Smooth muscle cell (in vitro differentiated cells): ENCODE measurements at regions not wholly inside any gene's neighbourhood (a gene's known extent, or its start where the extent isn't known, plus 50 kb on each side); places are given as distances from the start of the nearest gene placed in this dataset.

ENCODE experiments used
- DNase-seq: peaks from one replicate; lab custom pipeline; 2025; ENCODE audit not compliant: unreplicated experiment; lab: John Stamatoyannopoulos, UW
- H2AFZ ChIP-seq: fragments of 200-600 bp; sonication (generic); 2 replicates; pipeline ENCODE4 v1.6.0; 2016; ENCODE audit warnings: antibody characterized with exemption, low read depth, mild to moderate bottlenecking
- H3F3A ChIP-seq: fragments of 200-600 bp; sonication (generic); 2 replicates; pipeline ENCODE4 v1.6.0; 2017; ENCODE audit warnings: antibody characterized with exemption, low read depth
- H3K27ac ChIP-seq: fragments of 200-600 bp; sonication (generic); 2 replicates; pipeline ENCODE4 v1.5.1; 2016; ENCODE audit warnings: low read depth, mild to moderate bottlenecking
- H3K27me3 ChIP-seq: fragments of 200-600 bp; sonication (generic); 2 replicates; pipeline ENCODE4 v1.6.1; 2016; ENCODE audit warnings: low read depth, mild to moderate bottlenecking
- H3K36me3 ChIP-seq: fragments of 200-600 bp; sonication (generic); 2 replicates; pipeline ENCODE4 v1.5.1; 2016; ENCODE audit warnings: low read depth
- H3K4me1 ChIP-seq: fragments of 200-600 bp; sonication (generic); 2 replicates; pipeline ENCODE4 v1.5.1; 2016; ENCODE audit warnings: low read depth
- H3K4me2 ChIP-seq: fragments of 200-600 bp; sonication (generic); 2 replicates; pipeline ENCODE4 v1.6.0; 2016; ENCODE audit warnings: mild to moderate bottlenecking
- H3K4me3 ChIP-seq: fragments of 200-600 bp; sonication (generic); 2 replicates; pipeline ENCODE4 v1.5.1; 2016; ENCODE audit warnings: mild to moderate bottlenecking
- H3K79me2 ChIP-seq: fragments of 200-600 bp; sonication (generic); 2 replicates; pipeline ENCODE4 v1.6.0; 2016; ENCODE audit warnings: low read depth, mild to moderate bottlenecking
- H3K9ac ChIP-seq: fragments of 200-600 bp; sonication (generic); 2 replicates; pipeline ENCODE4 v1.6.0; 2016; ENCODE audit warnings: low read depth
- H3K9me3 ChIP-seq: fragments of 200-600 bp; sonication (generic); replicated peaks from 2 replicates; pipeline ENCODE4 v1.5.1; 2016; ENCODE audit warnings: low read depth
- H4K20me1 ChIP-seq: fragments of 200-600 bp; sonication (generic); 2 replicates; pipeline ENCODE4 v1.6.0; 2016; ENCODE audit warnings: low read depth
- CTCF ChIP-seq: fragments of 200-600 bp; sonication (generic); IDR thresholded peaks from 2 replicates; pipeline ENCODE4 v1.5.1; 2017; ENCODE audit warnings: borderline replicate concordance, mild to moderate bottlenecking, antibody characterized with exemption; ENCODE audit not compliant: insufficient read depth, poor library complexity, severe bottlenecking
- WGBS: methylation state at CpG from one replicate; pipeline ENCODE4 v1.1.7; 2016; ENCODE audit warnings: low lambda C conversion rate; 5-methylcytosine and 5-hydroxymethylcytosine counted together

GRCh38 chr22:22800716-22801115 is 86.9 kb upstream of the IGLL5 start:
- no peaks in the 10 kb centered on the region for H3K9me3 ChIP-seq
- 58% methylated on average over 3 of the region's 3 CpGs for WGBS

GRCh38 chr22:22802339-22802970 is 85.2 kb upstream of the IGLL5 start:
- H3K27me3 ChIP-seq: peaks cover 72% of the 10 kb centered on the region
- 73% methylated on average over 5 of the region's 5 CpGs for WGBS

More at GRCh38 chr22:22800716-22801115, 86.9 kb upstream of the IGLL5 start:
- H3K4me3 ChIP-seq: no peak overlapping the region
- no peak for DNase-seq
- no peaks in the 10 kb centered on the region for H3F3A ChIP-seq
- H3K9ac ChIP-seq: no peak overlapping the region
- no peaks in the 10 kb centered on the region for H4K20me1 ChIP-seq
- H3K27me3 ChIP-seq: peaks cover 59% of the 10 kb centered on the region
- H3K4me2 ChIP-seq: no peak overlapping the region
- no peaks in the 10 kb centered on the region for H3K4me1 ChIP-seq
- no peaks in the 10 kb centered on the region for H3K79me2 ChIP-seq
- no peak overlapping the region for H2AFZ ChIP-seq
- no peaks in the 10 kb centered on the region for H3K36me3 ChIP-seq
- no peak for TF ChIP-seq CTCF
- H3K27ac ChIP-seq: no peak overlapping the region

GRCh38 chr22:22803285-22803853 is 84.2 kb upstream of the IGLL5 start:
- Histone ChIP-seq H3K4me2 (no peak overlapping the region), H3K4me3 (no peak overlapping the region), H3K9me3 (no peaks in the 10 kb centered on the region), H3K4me1 (no peaks in the 10 kb centered on the region), H3F3A (no peaks in the 10 kb centered on the region), H4K20me1 (no peaks in the 10 kb centered on the region), H3K27me3 (peaks cover 74% of the 10 kb centered on the region), H3K36me3 (no peaks in the 10 kb centered on the region), H3K9ac (no peak overlapping the region), H2AFZ (no peak overlapping the region), H3K79me2 (no peaks in the 10 kb centered on the region), H3K27ac (no peak overlapping the region)
- no peak for DNase-seq
- no peak for TF ChIP-seq CTCF
- WGBS: 77% methylated on average over 3 of the region's 3 CpGs

More at GRCh38 chr22:22802339-22802970, 85.2 kb upstream of the IGLL5 start:
- Histone ChIP-seq H3K79me2 (no peaks in the 10 kb centered on the region), H3F3A (no peaks in the 10 kb centered on the region), H3K9ac (no peak overlapping the region), H3K4me2 (no peak overlapping the region), H3K27ac (no peak overlapping the region), H4K20me1 (no peaks in the 10 kb centered on the region), H3K36me3 (no peaks in the 10 kb centered on the region), H3K4me3 (no peak overlapping the region), H2AFZ (no peak overlapping the region), H3K9me3 (no peaks in the 10 kb centered on the region), H3K4me1 (no peaks in the 10 kb centered on the region)
- no peak for TF ChIP-seq CTCF
- no peak for DNase-seq

- Histone ChIP-seq H3K27me3 (peaks cover 59% of the 10 kb centered on the region), H3K4me3 (no peak overlapping the region), H2AFZ (no peak overlapping the region), H3K9ac (no peak overlapping the region), H3K27ac (no peak overlapping the region), H3F3A (no peaks in the 10 kb centered on the region), H3K4me2 (no peak overlapping the region), H3K79me2 (no peaks in the 10 kb centered on the region), H3K4me1 (no peaks in the 10 kb centered on the region), H3K36me3 (no peaks in the 10 kb centered on the region), H3K9me3 (no peaks in the 10 kb centered on the region), H4K20me1 (no peaks in the 10 kb centered on the region)
- 59% methylated on average over 5 of the region's 5 CpGs for WGBS
- peak; percentile 77 for TF ChIP-seq CTCF
- no peak for DNase-seq
Observed at GRCh38 chr22:22810018-22810427, 77.6 kb upstream of the IGLL5 start.
